Esophagus squamous epithelium (tissue), 4 donors: ENCODE measurements at regions not wholly inside any gene's neighbourhood (a gene's known extent, or its start where the extent isn't known, plus 50 kb on each side); places are given as distances from the start of the nearest gene placed in this dataset.

Experiments
- POLR2A ChIP-seq, 4 donors: fragments of 450-650 bp; IDR thresholded peaks; one replicate each; pipeline ENCODE4 v1.6.1; 2017; ENCODE audit warnings: antibody characterized with exemption in 4 of 4, mild to moderate bottlenecking in 4 of 4, moderate library complexity in 3 of 4
- TF ChIP-seq, protein P1 (sequence below), 6 experiments: fragments of 450-650 bp in 4 of 6; fragments of 200-600 bp in 2 of 6; sonication (generic) in 2 of 6; IDR thresholded peaks; one replicate each; pipeline ENCODE4 v1.5.1; 2016 to 2019; ENCODE audit warnings: antibody characterized with exemption in 6 of 6, mild to moderate bottlenecking in 4 of 6, moderate library complexity in 4 of 6

DNA sequence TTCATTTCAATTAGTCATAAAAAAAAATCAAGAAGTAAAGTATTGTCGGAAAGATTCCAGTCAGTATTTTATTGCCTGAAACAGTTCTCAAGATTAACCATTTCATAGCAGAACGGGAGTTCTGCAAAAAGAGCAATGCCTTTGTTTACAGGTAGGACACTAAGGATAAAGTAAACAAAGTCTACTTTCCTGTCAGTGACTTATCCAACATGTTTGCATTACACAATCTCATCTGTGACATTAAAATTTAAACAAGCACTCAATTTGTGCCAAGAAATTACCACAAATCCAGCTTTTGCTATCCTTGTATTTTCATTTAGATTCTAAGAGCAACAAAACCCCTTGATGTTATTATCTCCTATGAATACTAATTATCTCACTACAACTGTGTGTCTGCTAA, 306.5 kb upstream of the LDB2 start:
- TF ChIP-seq, protein P1, sequence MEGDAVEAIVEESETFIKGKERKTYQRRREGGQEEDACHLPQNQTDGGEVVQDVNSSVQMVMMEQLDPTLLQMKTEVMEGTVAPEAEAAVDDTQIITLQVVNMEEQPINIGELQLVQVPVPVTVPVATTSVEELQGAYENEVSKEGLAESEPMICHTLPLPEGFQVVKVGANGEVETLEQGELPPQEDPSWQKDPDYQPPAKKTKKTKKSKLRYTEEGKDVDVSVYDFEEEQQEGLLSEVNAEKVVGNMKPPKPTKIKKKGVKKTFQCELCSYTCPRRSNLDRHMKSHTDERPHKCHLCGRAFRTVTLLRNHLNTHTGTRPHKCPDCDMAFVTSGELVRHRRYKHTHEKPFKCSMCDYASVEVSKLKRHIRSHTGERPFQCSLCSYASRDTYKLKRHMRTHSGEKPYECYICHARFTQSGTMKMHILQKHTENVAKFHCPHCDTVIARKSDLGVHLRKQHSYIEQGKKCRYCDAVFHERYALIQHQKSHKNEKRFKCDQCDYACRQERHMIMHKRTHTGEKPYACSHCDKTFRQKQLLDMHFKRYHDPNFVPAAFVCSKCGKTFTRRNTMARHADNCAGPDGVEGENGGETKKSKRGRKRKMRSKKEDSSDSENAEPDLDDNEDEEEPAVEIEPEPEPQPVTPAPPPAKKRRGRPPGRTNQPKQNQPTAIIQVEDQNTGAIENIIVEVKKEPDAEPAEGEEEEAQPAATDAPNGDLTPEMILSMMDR (IDR thresholded peaks at IDR 0.05), result no peak
- no peak for TF ChIP-seq POLR2A (IDR thresholded peaks at IDR 0.05)
